HG02678 (cell line): ENCODE measurements at regions not wholly inside any gene's neighbourhood (a gene's known extent, or its start where the extent isn't known, plus 50 kb on each side); places are given as distances from the start of the nearest gene placed in this dataset.
"Not testable (repeated sequence)": the region's sequence is repeated elsewhere in the genome, so short reads cannot be mapped to it uniquely, and the experiment has no call there.

Source experiments
- ATAC-seq: cut with Tn5 transposase; IDR thresholded peaks from one replicate; pipeline ENCODE4 v1.9.1; 2021; ENCODE audit warnings: mild to moderate bottlenecking, moderate library complexity; ENCODE audit not compliant: unreplicated experiment

DNA sequence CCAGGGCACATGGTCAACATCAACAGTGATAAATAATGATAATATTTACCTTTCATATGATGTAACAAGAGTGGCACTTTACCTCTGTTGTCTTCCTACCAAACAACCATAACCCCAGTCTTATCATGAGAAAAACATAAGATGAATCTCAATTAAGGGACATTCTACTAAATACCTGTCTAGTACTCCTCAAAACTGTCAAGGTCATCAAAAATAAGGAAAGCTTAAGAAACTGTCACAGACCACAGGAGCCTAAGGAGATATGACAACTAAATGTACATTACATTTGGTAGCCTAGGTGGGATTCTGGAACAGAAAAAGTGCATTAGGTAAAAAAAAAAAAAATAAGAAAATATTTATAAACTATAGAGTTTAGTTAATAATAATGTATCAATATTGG, 118.1 kb downstream of the CCDC34 start:
- ATAC-seq = no peak

GRCh38 chr11:27242591-27242990, 120.4 kb downstream of the CCDC34 start:
- no peak for ATAC-seq

DNA sequence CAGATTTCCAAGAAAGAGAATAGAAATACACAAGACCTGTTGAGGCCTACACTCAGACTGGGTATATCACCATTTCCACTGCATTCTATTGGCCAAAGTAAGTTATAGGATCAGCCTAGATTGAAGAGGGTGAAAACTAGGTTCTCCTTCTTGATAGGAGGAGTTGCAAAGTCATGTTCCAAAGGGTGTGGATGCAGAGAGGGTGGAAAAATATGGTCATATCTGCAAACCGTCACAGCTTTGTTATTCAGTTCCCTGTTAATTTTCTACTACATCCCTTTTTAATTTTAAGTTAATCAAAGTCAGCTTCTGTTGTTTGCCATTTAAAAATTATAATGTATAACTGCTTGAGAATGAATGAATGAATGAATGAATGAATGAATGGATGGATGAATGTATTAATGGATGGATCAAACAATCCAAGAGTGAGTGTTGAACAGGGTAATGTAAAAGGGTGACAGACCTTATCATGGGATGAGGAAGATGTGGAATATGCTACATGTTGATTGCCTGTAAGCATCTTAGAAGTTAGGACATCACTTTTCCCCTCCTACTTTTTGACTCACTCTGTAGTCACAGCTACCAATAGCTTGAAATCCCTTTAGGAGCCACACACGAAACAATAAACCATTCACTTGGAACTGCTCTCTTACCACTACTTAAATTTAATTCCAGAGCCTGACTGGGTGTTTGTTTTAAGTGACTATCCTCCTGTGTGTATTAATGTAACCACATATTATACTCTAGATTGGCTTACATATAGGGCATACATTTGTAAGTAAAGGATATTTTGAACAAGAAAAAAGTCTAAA, 121.5 kb downstream of the CCDC34 start:
- no peak for ATAC-seq

DNA sequence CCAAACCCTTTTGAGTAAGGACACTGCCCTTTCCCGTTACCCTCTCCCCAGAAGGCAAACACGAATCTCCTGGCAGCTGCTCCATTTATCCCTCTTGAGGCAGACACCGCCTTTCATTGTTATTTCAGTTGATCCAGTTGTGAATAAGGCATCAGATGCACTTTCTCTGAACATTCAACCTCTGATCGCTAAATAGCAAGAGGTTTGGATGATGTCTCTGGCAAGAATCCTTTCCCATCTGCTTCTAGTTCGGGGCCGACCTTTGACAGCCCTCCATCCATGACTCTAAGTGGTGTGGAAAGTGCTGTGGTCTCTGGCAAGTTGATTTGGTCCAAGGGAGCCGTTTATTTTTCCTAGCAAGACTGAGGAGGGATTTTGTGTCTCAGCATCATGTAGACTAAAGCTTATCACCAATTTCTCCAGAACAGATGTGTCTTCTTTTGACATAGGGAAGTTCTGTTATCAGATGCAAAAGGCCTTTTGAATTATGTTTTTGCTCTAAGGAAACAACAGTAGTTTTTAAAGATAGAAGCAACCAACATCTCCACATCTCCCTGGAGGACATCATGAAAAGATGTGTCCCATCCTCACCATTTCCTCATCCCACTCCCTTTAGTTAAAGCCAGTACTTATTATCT, 123.6 kb downstream of the CCDC34 start:
- ATAC-seq = no peak

DNA sequence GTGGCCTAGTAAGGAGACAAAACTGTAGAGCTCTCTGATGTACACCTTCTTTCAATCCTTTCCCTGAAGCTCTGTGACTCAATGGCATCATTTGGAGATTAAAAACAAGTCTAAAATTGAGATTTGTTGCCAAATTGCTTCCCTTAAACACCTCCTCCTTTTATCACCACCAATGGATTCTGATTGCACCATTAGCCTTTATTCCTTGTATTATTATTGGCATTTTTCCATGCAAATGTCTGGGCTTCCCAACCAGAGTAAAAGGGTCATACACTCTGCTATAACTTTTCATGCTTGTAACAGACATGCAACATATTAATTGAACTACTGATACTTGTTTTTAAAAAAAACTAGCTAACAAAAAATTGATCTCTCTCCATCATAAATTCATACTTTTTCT, 124.2 kb downstream of the CCDC34 start:
- no peak for ATAC-seq

- ATAC-seq = no peak
Measured at GRCh38 chr11:27237643-27238042, 125.4 kb downstream of the CCDC34 start.

DNA sequence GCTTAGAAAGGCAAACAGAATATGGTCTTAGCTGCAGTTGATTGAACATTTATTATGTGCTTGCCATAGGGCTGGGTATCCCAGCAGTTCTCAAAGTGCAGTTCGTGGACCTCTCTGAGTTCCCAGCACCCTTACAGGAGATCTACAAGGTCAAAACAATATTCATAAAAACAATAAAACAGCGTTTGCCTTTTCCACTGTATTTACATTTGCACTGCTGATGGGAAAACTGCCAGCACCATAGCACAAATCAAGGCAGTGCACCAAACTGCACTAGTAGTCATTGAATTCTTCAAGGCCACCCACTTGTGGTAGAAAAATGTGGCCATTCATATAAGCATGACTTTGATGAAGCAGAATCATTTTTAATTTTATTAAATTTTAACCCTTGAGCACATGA, 128.1 kb downstream of the CCDC34 start:
- no peak for ATAC-seq

GRCh38 chr11:27234043-27234668, 128.9 kb downstream of the CCDC34 start:
- ATAC-seq = peak; percentile 94

GRCh38 chr11:27233654-27234042, 129.4 kb downstream of the CCDC34 start:
- peak; percentile 21 for ATAC-seq

- ATAC-seq = no peak
Measured at GRCh38 chr11:27231530-27231929, 131.5 kb downstream of the CCDC34 start.

DNA sequence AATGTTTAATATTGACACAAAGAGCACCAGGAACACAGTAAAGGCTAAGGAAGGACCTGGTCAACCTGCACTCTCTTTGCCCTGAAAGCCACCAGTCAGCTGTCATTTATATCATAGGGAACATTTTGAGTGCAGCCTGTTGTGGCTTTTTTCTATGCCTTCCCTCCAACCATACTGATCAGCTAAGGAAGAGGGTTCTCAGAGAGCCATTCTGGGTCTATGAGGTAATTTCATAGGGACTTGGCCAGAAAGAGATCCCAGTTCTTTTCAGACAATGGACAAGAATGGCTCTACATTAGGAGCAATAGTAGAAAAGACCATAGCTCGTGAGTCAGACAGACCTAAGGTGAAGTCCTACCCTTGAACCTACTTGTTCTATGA, 132.8 kb downstream of the CCDC34 start:
- no peak for ATAC-seq

DNA sequence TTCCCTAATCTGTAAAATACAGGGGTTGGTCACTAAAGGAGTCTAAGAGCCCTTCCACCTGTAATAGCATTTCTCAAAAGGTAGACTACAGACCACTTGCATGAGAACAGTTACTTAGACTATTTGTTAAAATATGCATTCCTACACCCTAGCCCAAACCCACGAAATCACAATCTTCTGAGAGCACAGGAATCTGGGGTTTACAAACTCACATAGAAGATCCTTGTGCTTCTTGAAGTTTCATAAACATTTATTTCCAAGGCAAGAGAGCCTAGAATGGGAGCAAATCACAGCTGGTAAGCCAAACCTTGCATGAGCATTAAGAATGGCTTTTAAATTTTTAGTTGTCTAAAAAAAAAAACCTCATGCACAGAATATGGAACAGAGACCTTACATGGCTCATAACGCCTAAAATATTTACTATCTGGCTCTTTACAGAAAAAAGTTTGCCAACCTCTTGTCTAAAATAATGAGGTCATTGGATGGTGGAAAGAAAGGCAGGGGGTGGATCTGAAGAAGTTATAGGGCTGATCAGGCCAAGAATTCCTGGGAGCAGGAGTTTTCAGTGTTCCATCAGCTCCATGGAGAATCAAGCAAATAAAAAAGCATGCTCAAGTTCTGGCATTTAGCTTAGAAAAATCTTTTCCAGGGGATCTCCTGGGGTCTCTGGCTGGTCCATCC, 133.4 kb downstream of the CCDC34 start:
- ATAC-seq = no peak

DNA sequence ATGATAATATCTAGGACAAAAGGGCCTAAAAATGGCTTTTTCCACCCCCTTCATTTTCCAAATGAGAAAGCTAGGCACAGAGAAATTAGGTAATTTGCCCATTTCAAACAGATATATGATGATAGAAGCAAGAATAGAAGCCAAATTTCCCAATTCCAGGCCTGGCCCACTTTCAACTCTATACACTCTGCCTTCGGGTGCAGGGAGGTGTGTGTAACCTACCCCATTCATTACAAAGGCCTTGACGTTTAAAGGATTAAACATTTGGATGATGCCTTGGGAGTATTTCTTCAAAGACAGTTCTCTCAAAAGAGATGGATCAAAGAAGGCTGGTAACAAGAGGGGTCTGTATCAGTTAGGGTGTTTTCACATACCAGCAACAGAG, 134.1 kb downstream of the CCDC34 start:
- no peak for ATAC-seq

DNA sequence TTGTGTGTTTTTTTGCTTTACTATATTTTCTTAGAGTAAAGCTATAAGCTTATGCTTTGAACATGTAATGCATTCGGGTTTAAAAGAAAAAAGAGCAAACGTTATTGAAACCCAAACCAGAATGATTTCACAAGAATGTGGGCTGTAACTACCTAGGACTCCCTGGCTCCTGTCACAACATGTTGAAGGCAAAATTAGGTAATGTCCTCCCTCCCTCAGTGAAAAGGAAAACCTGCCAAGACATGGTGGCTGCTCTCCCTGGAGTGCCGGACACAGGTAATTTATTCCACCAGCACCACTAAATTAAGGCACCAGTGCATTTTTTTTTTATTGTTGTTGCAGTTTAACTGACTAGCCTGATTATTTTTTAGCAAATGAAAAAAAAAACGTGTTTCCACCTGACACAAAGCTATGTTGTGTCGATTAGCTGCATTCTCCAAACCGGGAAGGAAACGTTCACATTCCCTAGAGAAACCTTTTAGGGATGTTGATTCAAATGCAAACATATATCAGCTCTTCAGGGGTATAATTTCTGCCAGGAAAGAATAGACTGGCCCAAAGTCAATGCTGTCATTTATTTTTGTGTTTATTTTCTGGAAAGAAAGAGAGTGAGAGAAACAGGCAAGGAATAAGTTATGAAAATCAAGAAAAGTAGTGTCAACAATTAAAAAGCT, 134.6 kb downstream of the CCDC34 start:
- ATAC-seq = no peak

DNA sequence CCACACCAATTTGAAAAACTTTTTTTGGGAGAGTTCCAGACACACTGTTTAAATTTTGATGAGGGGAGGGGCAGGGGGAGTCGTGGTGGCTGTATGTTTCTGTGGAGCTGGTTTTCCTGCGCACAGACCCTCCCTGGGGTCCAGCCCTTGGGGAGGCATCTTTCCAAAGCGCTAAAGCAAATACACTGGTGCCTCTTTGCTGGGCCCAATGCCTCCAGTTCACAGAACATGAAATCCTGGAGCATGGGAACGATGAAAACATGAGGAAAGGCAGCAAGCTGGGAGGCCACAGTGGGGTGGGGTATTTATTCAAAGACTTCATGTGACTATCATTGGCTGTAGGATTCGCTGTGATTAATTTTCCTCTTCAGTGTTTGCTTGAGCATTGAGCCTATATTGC, 135.3 kb downstream of the CCDC34 start:
- ATAC-seq = no peak

- not testable (repeated sequence) for ATAC-seq
Measured at GRCh38 chr11:27219487-27220039, 143.5 kb downstream of the CCDC34 start.

DNA sequence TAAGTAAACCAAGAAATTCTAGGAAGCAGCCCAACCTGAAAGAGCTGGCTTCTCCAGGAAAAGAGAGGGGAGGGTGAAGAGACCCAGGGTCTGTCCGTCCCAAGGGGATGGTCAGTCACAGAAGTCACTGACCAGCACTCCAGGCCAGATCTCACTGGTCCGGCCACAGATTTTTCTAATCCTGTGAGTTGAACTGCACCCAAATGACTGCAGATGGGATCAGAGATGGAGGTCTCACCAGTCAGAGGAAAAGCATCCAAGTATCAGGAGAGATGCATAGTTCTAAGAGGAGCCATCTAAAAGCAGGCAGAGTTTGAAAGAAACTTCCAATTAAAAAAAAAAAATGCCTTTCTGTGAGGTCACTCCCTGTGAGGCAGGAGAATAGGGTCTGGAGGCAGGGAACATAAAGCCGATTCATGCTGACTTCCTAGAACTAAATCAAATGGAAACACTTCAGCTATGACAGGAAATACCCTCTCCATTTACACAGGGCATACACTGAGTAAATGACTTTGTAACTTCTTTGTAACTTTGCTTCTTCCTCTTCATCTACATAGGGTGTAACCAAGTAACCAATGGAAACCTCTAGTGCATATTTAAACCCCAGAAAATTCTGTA, 144.5 kb downstream of the CCDC34 start:
- no peak for ATAC-seq

DNA sequence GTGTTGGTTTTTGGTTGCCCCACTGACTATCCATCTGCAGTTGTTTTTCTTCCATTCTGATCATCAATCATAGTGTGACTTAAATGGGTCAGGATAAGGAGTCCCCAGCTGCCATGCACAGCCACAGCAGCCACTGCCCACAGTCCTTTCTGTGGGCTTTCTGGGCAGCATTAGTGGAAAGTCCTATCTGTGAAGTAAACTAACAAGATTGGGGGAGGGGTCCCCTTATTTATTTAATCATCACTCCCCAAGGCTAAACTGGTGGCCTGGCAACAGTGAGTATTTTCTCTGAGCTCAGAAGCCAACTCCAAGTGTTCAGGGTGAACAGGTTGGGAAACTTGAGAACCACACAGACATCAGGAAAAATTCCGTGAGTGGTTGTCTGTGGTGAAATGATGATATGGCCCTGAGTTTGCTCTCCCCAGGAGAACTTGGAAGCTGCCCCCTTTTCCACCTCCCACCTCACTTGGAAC, 145.0 kb downstream of the CCDC34 start:
- no peak for ATAC-seq

DNA sequence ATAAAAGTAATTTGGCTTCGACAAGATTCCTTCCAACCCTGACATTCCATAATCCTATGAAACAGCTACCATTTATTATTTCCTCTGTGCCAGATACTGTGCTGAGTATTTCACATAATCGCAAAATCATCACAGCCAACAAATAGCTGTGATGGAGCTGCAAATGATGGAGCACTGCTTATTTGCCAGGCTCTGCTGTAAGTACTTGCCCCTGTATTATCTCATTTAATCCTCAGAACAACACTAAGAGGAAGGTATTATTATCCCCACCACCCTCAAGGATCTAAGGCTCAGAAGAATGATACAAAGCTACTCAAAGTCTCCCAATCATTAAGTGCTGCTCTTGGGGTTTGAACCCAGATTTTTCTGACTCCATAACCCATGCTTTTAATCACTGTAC, 145.5 kb downstream of the CCDC34 start:
- ATAC-seq = no peak
